COLO829 (cell line): ENCODE measurements at regions not wholly inside any gene's neighbourhood (a gene's known extent, or its start where the extent isn't known, plus 50 kb on each side); places are given as distances from the start of the nearest gene placed in this dataset.
"Not testable (repeated sequence)": the region's sequence is repeated elsewhere in the genome, so short reads cannot be mapped to it uniquely, and the experiment has no call there.

Experiments used
- DNase-seq: peaks from one replicate; pipeline ENCODE4 v3.0.0; 2012; ENCODE audit warnings: low spot score

GRCh38 chr5:102617191-102618187 lies 118.7 kb upstream of the SLCO6A1 start:
- no peak for DNase-seq

GRCh38 chr5:102622262-102622661 lies 123.5 kb upstream of the SLCO6A1 start:
- DNase-seq: no peak

- DNase-seq: no peak
Measured at GRCh38 chr5:102623329-102624065, 124.7 kb upstream of the SLCO6A1 start.

GRCh38 chr5:102624405-102624804 lies 125.6 kb upstream of the SLCO6A1 start:
- DNase-seq: no peak

GRCh38 chr5:102625468-102625867 lies 126.7 kb upstream of the SLCO6A1 start:
- no peak for DNase-seq

- no peak for DNase-seq
Measured at GRCh38 chr5:102625928-102626327, 127.1 kb upstream of the SLCO6A1 start.

- peak; percentile 31 for DNase-seq
Measured at GRCh38 chr5:102627315-102627714, 127.8 kb upstream of the PAM start.

- DNase-seq: peak; percentile 14
Measured at GRCh38 chr5:102628441-102629175, 126.5 kb upstream of the PAM start.

GRCh38 chr5:102629827-102630605 lies 125.1 kb upstream of the PAM start:
- no peak for DNase-seq

- DNase-seq: not testable (repeated sequence)
Measured at GRCh38 chr5:102635399-102635798, 119.7 kb upstream of the PAM start.

- no peak for DNase-seq
Measured at GRCh38 chr5:102638316-102638715, 116.8 kb upstream of the PAM start.

- no peak for DNase-seq
Measured at GRCh38 chr5:102638912-102639652, 116.0 kb upstream of the PAM start.

- DNase-seq: no peak
Measured at GRCh38 chr5:102649731-102650130, 105.4 kb upstream of the PAM start.

- DNase-seq: no peak
Measured at GRCh38 chr5:102651466-102651865, 103.6 kb upstream of the PAM start.

GRCh38 chr5:102654559-102655349 lies 100.4 kb upstream of the PAM start:
- no peak for DNase-seq

- no peak for DNase-seq
Measured at GRCh38 chr5:102659151-102659550, 96.0 kb upstream of the PAM start.

GRCh38 chr5:102660111-102660510 lies 95.0 kb upstream of the PAM start:
- no peak for DNase-seq

GRCh38 chr5:102663749-102664530 lies 91.2 kb upstream of the PAM start:
- DNase-seq: no peak
